Effector memory CD4-positive, alpha-beta T cell (primary cell): ENCODE measurements at regions not wholly inside any gene's neighbourhood (a gene's known extent, or its start where the extent isn't known, plus 50 kb on each side); places are given as distances from the start of the nearest gene placed in this dataset.
"Not testable (repeated sequence)": the region's sequence is repeated elsewhere in the genome, so short reads cannot be mapped to it uniquely, and the experiment has no call there.

Source experiments
- DNase-seq, 3 donors: peaks; one replicate each; pipeline ENCODE4 v3.0.0-alpha.2; 2020
- H3K27ac ChIP-seq: 2 replicates; pipeline ENCODE4 v1.7.0; 2013; ENCODE audit warnings: mild to moderate bottlenecking, low read length, moderate library complexity; ENCODE audit not compliant: insufficient read depth, poor library complexity, severe bottlenecking
- H3K27me3 ChIP-seq: replicated peaks from 2 replicates; pipeline ENCODE4 v1.7.0; 2013; ENCODE audit warnings: mild to moderate bottlenecking, low read length; ENCODE audit not compliant: insufficient read depth, control insufficient read depth, poor library complexity, severe bottlenecking
- H3K36me3 ChIP-seq: 2 replicates; pipeline ENCODE4 v1.7.0; 2013; ENCODE audit warnings: mild to moderate bottlenecking, low read length, moderate library complexity; ENCODE audit not compliant: control insufficient read depth, insufficient read depth
- H3K4me1 ChIP-seq: 2 replicates; pipeline ENCODE4 v1.7.0; 2013; ENCODE audit warnings: low read length, mild to moderate bottlenecking; ENCODE audit not compliant: control insufficient read depth, insufficient read depth, poor library complexity, severe bottlenecking
- H3K4me3 ChIP-seq: 2 replicates; pipeline ENCODE4 v1.7.0; 2013; ENCODE audit warnings: low read length, low read depth, mild to moderate bottlenecking; ENCODE audit not compliant: insufficient read depth, poor library complexity, severe bottlenecking
- H3K9me3 ChIP-seq: 2 replicates; pipeline ENCODE4 v1.7.0; 2013; ENCODE audit warnings: mild to moderate bottlenecking, low read length, moderate library complexity; ENCODE audit not compliant: control insufficient read depth

GRCh38 chr10:2896334-2896733, 171.0 kb upstream of the PFKP start:
- not testable (repeated sequence) for H3K4me3 ChIP-seq, DNase-seq, H3K4me1 ChIP-seq, H3K9me3 ChIP-seq, H3K27ac ChIP-seq, H3K27me3 ChIP-seq, H3K36me3 ChIP-seq

GRCh38 chr10:2895594-2896196, 171.7 kb upstream of the PFKP start:
- Histone ChIP-seq H3K4me3 (no peak overlapping the region), H3K9me3 (no peaks in the 10 kb centered on the region), H3K27me3 (no peaks in the 10 kb centered on the region), H3K27ac (no peak overlapping the region), H3K36me3 (no peaks in the 10 kb centered on the region), H3K4me1 (no peaks in the 10 kb centered on the region)
- DNase-seq: no peak

GRCh38 chr10:2893991-2894390, 173.4 kb upstream of the PFKP start:
- H3K27ac ChIP-seq: no peak overlapping the region
- no peaks in the 10 kb centered on the region for H3K9me3 ChIP-seq
- no peak for DNase-seq
- no peaks in the 10 kb centered on the region for H3K27me3 ChIP-seq
- H3K36me3 ChIP-seq: no peaks in the 10 kb centered on the region
- H3K4me3 ChIP-seq: no peak overlapping the region
- no peaks in the 10 kb centered on the region for H3K4me1 ChIP-seq

- Histone ChIP-seq H3K4me3 (no peak overlapping the region), H3K27ac (no peak overlapping the region), H3K36me3 (no peaks in the 10 kb centered on the region), H3K27me3 (no peaks in the 10 kb centered on the region), H3K9me3 (no peaks in the 10 kb centered on the region), H3K4me1 (no peaks in the 10 kb centered on the region)
- DNase-seq: no peak
These were observed 174.0 kb upstream of the PFKP start for GRCh38 chr10:2893158-2893845.

- Histone ChIP-seq H3K4me1 (no peaks in the 10 kb centered on the region), H3K27ac (no peak overlapping the region), H3K36me3 (no peaks in the 10 kb centered on the region), H3K27me3 (no peaks in the 10 kb centered on the region), H3K9me3 (no peaks in the 10 kb centered on the region), H3K4me3 (no peak overlapping the region)
- DNase-seq: no peak
These were observed 175.6 kb upstream of the PFKP start for GRCh38 chr10:2891770-2892124.

- no peaks in the 10 kb centered on the region for H3K4me1 ChIP-seq
- no peaks in the 10 kb centered on the region for H3K9me3 ChIP-seq
- H3K27ac ChIP-seq: no peak overlapping the region
- H3K27me3 ChIP-seq: no peaks in the 10 kb centered on the region
- no peak overlapping the region for H3K4me3 ChIP-seq
- no peaks in the 10 kb centered on the region for H3K36me3 ChIP-seq
- no peak for DNase-seq
These were observed 176.1 kb upstream of the PFKP start for GRCh38 chr10:2891073-2891769.

- no peak for DNase-seq
- Histone ChIP-seq H3K4me1 (no peaks in the 10 kb centered on the region), H3K27me3 (no peaks in the 10 kb centered on the region), H3K9me3 (no peaks in the 10 kb centered on the region), H3K4me3 (no peak overlapping the region), H3K27ac (no peak overlapping the region), H3K36me3 (no peaks in the 10 kb centered on the region)
These were observed 177.3 kb upstream of the PFKP start for GRCh38 chr10:2890093-2890492.

- no peak for DNase-seq
- Histone ChIP-seq H3K27ac (no peak overlapping the region), H3K9me3 (no peaks in the 10 kb centered on the region), H3K4me1 (no peaks in the 10 kb centered on the region), H3K27me3 (no peaks in the 10 kb centered on the region), H3K36me3 (no peaks in the 10 kb centered on the region), H3K4me3 (no peak overlapping the region)
These were observed 178.8 kb upstream of the PFKP start for GRCh38 chr10:2888403-2889004.

GRCh38 chr10:2887391-2888070, 179.8 kb upstream of the PFKP start:
- Histone ChIP-seq H3K4me3 (no peak overlapping the region), H3K9me3 (no peaks in the 10 kb centered on the region), H3K36me3 (no peaks in the 10 kb centered on the region), H3K27me3 (no peaks in the 10 kb centered on the region), H3K4me1 (no peaks in the 10 kb centered on the region), H3K27ac (no peak overlapping the region)
- no peak for DNase-seq
